ENCODE measurements at regions not wholly inside any gene's neighbourhood (a gene's known extent, or its start where the extent isn't known, plus 50 kb on each side); places are given as distances from the start of the nearest gene placed in this dataset.

- H3K27me3 ChIP-seq (ENCODE audit: insufficient read depth, low read length) = no peaks in the 10 kb centered on the region
- H2AFZ ChIP-seq (ENCODE audit: low read depth, low read length, poor library complexity, severe bottlenecking) = peak overlapping the region; percentile 55
- no peak for DNase-seq (ENCODE audit: low read depth, low spot score)
- ChIA-PET CTCF (no interaction called here), POLR2A (no interaction called here), RAD21 (ENCODE audit: low non-redundant PET in 1 of 2, low total read pairs in 2 of 2, uncharacterized antibody in 2 of 2, unreplicated experiment in 2 of 2) (no interaction called here)
- no peaks in the 10 kb centered on the region for H4K20me1 ChIP-seq (ENCODE audit: insufficient read depth)
- H3K9ac ChIP-seq (ENCODE audit: low read length) = no peak overlapping the region
- no peaks in the 10 kb centered on the region for H3K9me2 ChIP-seq (ENCODE audit: insufficient read depth)
- no peak for TF ChIP-seq JUND (IDR thresholded peaks at IDR 0.05)
- TF ChIP-seq ZBTB33 (IDR thresholded peaks at IDR 0.05; ENCODE audit: extremely low read depth, insufficient replicate concordance, low read length) = no peak
- no peak for TF ChIP-seq ATF3 (IDR thresholded peaks at IDR 0.05)
- no peak for TF ChIP-seq YY1 (IDR thresholded peaks at IDR 0.05; ENCODE audit: extremely low read depth, insufficient replicate concordance, low read depth, low read length)
- intact Hi-C loops (cut with micrococcal nuclease) = no loop called here
- no TSS peak for BruUV-seq (replicated peaks)
- H3K4me3 ChIP-seq (replicated peaks in 1 of 2; ENCODE audit: low read depth in 1 of 2, low read length in 2 of 2) = no peak overlapping the region
- peaks cover 0 to 8% of the 10 kb centered on the region in 2 experiments; a peak in 1 of 4 replicates for H3K36me3 ChIP-seq (ENCODE audit: control insufficient read depth in 1 of 2, insufficient read depth in 2 of 2, low read length in 2 of 2)
- ATAC-seq = no peak
- H3K79me2 ChIP-seq (ENCODE audit: insufficient read depth, low read length) = no peaks in the 10 kb centered on the region
- peaks cover 21 to 42% of the 10 kb centered on the region in 2 experiments for H3K4me1 ChIP-seq (ENCODE audit: control insufficient read depth in 1 of 2, insufficient read depth in 2 of 2, low read length in 2 of 2)
- no peak overlapping the region for H3K27ac ChIP-seq (ENCODE audit: low read depth, low read length)
- no peak overlapping the region for H3K4me2 ChIP-seq (ENCODE audit: low read length)
- no peaks in the 10 kb centered on the region for H3K9me3 ChIP-seq (ENCODE audit: control insufficient read depth in 1 of 2, insufficient read depth in 1 of 2, low read depth in 1 of 2, low read length in 2 of 2)
Observed at GRCh38 chr15:36432161-36432560, 147.3 kb upstream of the CDIN1 start.

- Histone ChIP-seq H4K20me1 (ENCODE audit: insufficient read depth) (no peaks in the 10 kb centered on the region), H3K9me2 (ENCODE audit: insufficient read depth) (no peaks in the 10 kb centered on the region), H3K27ac (ENCODE audit: low read depth, low read length) (no peak overlapping the region), H3K9me3 (ENCODE audit: control insufficient read depth in 1 of 2, insufficient read depth in 1 of 2, low read depth in 1 of 2, low read length in 2 of 2) (no peaks in the 10 kb centered on the region), H3K4me1 (ENCODE audit: control insufficient read depth in 1 of 2, insufficient read depth in 2 of 2, low read length in 2 of 2) (peaks cover 1 to 24% of the 10 kb centered on the region in 2 experiments), H3K27me3 (ENCODE audit: insufficient read depth, low read length) (no peaks in the 10 kb centered on the region), H3K4me2 (ENCODE audit: low read length) (no peak overlapping the region), H3K4me3 (replicated peaks in 1 of 2; ENCODE audit: low read depth in 1 of 2, low read length in 2 of 2) (no peak overlapping the region), H3K9ac (ENCODE audit: low read length) (no peak overlapping the region), H2AFZ (ENCODE audit: low read depth, low read length, poor library complexity, severe bottlenecking) (peak overlapping the region; percentile 41), H3K79me2 (ENCODE audit: insufficient read depth, low read length) (no peaks in the 10 kb centered on the region), H3K36me3 (ENCODE audit: control insufficient read depth in 1 of 2, insufficient read depth in 2 of 2, low read length in 2 of 2) (peaks cover 0 to 8% of the 10 kb centered on the region in 2 experiments; a peak in 1 of 4 replicates)
- RAD21 ChIA-PET (ENCODE audit: low non-redundant PET in 1 of 2, low total read pairs in 2 of 2, uncharacterized antibody in 2 of 2, unreplicated experiment in 2 of 2) = no interaction called here
- ATAC-seq = no peak
- CTCF ChIA-PET = no interaction called here
- no peak for DNase-seq (ENCODE audit: low read depth, low spot score)
- intact Hi-C loops (cut with micrococcal nuclease) = no loop called here
- POLR2A ChIA-PET = interaction anchor here (0.7 to 1.3 kb wide), 2 partner anchors 15 to 1824 kb away, joined by 3 to 5 read pairs; no protein-coding TSS in a partner anchor
- no TSS peak for BruUV-seq (replicated peaks)
- TF ChIP-seq POLR2AphosphoS5 (IDR thresholded peaks at IDR 0.05; ENCODE audit: low read depth, low read length) (no peak), ZFX (IDR thresholded peaks at IDR 0.05) (no peak), ELF1 (IDR thresholded peaks at IDR 0.05; ENCODE audit: borderline replicate concordance, low read depth) (no peak), SIN3A (IDR thresholded peaks at IDR 0.05; ENCODE audit: low read depth) (no peak), CBX3 (IDR thresholded peaks at IDR 0.05; ENCODE audit: low read depth) (no peak), FOSL1 (IDR thresholded peaks at IDR 0.05; ENCODE audit: low read depth) (no peak), EGR1 (IDR thresholded peaks at IDR 0.05; ENCODE audit: low read depth) (no peak), TCF7L2 (IDR thresholded peaks at IDR 0.05; ENCODE audit: borderline replicate concordance, extremely low read depth, insufficient read depth, insufficient read length) (no peak), REST (IDR thresholded peaks at IDR 0.05; ENCODE audit: low read depth) (no peak), EZH2phosphoT487 (IDR thresholded peaks at IDR 0.05; ENCODE audit: borderline replicate concordance) (no peak), ZNF274 (IDR thresholded peaks at IDR 0.05; ENCODE audit: low read depth, low read length) (no peak), MAX (IDR thresholded peaks at IDR 0.05) (no peak), EZH2 (IDR thresholded peaks at IDR 0.05) (no peak)
Observed at GRCh38 chr15:36434177-36434576, 145.2 kb upstream of the CDIN1 start.

Measured in HCT116 (cell line).